ENCODE measurements at regions not wholly inside any gene's neighbourhood (a gene's known extent, or its start where the extent isn't known, plus 50 kb on each side); places are given as distances from the start of the nearest gene placed in this dataset.

- TF ChIP-seq POLR2AphosphoS5 (IDR thresholded peaks at IDR 0.05; ENCODE audit: low read depth, low read length) (no peak), POLR2A (IDR thresholded peaks at IDR 0.05; ENCODE audit: low read depth, low read length) (no peak), POU2F2 (IDR thresholded peaks at IDR 0.05; ENCODE audit: low read depth, low read length) (no peak), TAF1 (IDR thresholded peaks at IDR 0.05; ENCODE audit: low read depth, low read length) (no peak), PAX5 (IDR thresholded peaks at IDR 0.05; ENCODE audit: insufficient read depth, low read length, severe bottlenecking) (no peak)
These were observed 194.2 kb downstream of the TXNL1 start for GRCh38 chr18:56444201-56444600.

Measured in GM12891 (cell line).